ENCODE measurements at regions not wholly inside any gene's neighbourhood (a gene's known extent, or its start where the extent isn't known, plus 50 kb on each side); places are given as distances from the start of the nearest gene placed in this dataset.
A peak's percentile ranks its signal among the peaks of the same experiment; 100 is the strongest.

DNA sequence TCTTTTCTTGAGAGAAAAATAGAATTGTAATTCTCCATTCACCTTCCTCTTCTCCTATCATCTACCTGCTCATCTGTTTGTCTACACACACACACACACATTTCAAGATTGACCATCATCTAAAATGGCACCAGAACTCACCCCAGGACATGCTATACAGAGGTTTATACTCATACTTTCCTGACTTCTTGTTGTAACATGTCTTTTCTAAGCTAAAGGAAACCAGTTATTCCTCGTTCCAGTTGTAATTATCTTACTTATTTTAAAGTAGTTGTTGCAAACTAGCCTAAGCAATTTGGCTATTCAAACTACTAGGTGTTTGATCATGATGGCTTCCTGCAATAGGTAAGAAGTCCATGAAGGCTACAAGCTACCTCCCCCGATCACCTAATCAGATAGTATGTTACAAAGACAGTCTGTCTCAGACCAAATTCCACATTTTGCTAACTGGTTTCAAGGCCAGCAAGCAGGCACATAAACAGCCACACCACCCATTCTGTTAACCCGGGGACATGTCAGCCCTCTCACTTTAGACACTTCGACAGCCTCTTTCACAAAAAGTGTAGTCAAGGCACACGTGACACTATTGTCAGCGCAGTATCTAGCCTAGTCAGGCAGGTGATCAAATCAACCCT, 189.7 kb downstream of the SHQ1 start:
- H3K27me3 ChIP-seq (ENCODE audit: insufficient read depth, low read depth) = no peaks in the 10 kb centered on the region
- H3K4me1 ChIP-seq (replicated peaks; ENCODE audit: insufficient read depth) = peaks cover 14% of the 10 kb centered on the region
- H3K4me2 ChIP-seq = no peak overlapping the region
- no peaks in the 10 kb centered on the region for H4K20me1 ChIP-seq (ENCODE audit: insufficient read depth)
- no peak for DNase-seq
- ChIA-PET POLR2A (ENCODE audit: unreplicated experiment) (no interaction called here), CTCF (no interaction called here)
- H3K4me3 ChIP-seq = no peak overlapping the region
- H3K9me3 ChIP-seq (ENCODE audit: insufficient read depth, low read depth) = no peaks in the 10 kb centered on the region
- intact Hi-C loops (cut with micrococcal nuclease; ENCODE audit: unreplicated experiment) = no loop called here
- no peaks in the 10 kb centered on the region for H3K79me2 ChIP-seq (ENCODE audit: low read depth)
- H2AFZ ChIP-seq = no peak overlapping the region
- no TSS peak for BruUV-seq (replicated peaks)
- H3K36me3 ChIP-seq (ENCODE audit: low read depth) = no peaks in the 10 kb centered on the region
- peaks cover 13% of the 10 kb centered on the region for H3F3A ChIP-seq (ENCODE audit: insufficient read depth, low read depth)
- H3K27ac ChIP-seq = no peak overlapping the region
- H3K9me2 ChIP-seq (ENCODE audit: insufficient read depth) = no peaks in the 10 kb centered on the region
- TF ChIP-seq EZH2 (IDR thresholded peaks at IDR 0.05; ENCODE audit: low read depth) = no peak
- TF ChIP-seq, protein P1, sequence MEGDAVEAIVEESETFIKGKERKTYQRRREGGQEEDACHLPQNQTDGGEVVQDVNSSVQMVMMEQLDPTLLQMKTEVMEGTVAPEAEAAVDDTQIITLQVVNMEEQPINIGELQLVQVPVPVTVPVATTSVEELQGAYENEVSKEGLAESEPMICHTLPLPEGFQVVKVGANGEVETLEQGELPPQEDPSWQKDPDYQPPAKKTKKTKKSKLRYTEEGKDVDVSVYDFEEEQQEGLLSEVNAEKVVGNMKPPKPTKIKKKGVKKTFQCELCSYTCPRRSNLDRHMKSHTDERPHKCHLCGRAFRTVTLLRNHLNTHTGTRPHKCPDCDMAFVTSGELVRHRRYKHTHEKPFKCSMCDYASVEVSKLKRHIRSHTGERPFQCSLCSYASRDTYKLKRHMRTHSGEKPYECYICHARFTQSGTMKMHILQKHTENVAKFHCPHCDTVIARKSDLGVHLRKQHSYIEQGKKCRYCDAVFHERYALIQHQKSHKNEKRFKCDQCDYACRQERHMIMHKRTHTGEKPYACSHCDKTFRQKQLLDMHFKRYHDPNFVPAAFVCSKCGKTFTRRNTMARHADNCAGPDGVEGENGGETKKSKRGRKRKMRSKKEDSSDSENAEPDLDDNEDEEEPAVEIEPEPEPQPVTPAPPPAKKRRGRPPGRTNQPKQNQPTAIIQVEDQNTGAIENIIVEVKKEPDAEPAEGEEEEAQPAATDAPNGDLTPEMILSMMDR (conservative IDR thresholded peaks at IDR 0.05) = no peak

DNA sequence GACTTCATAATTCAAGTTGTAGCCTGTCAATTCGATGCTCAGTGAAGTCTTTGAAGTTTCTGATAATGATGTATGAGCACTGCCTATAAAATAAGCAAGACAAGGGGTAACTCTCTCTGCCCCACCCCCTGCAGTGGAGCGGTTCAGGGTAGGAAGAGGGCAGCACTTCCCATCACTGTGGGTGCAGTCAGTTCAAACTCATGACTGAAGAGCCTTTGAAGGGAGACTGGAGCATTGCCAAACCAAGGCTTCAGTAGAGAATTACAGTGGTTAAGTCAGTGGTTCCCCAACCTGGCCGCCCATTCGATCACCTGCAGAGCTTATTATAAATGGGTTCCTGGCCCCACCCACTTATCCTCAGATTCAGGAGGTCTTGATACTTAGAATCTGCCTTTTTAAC, 190.6 kb downstream of the SHQ1 start:
- Histone ChIP-seq H3K4me3 (no peak overlapping the region), H3K4me1 (replicated peaks; ENCODE audit: insufficient read depth) (peaks cover 14% of the 10 kb centered on the region), H3K36me3 (ENCODE audit: low read depth) (no peaks in the 10 kb centered on the region), H3K4me2 (no peak overlapping the region), H2AFZ (no peak overlapping the region), H3K27me3 (ENCODE audit: insufficient read depth, low read depth) (no peaks in the 10 kb centered on the region), H3K9me2 (ENCODE audit: insufficient read depth) (no peaks in the 10 kb centered on the region), H3F3A (ENCODE audit: insufficient read depth, low read depth) (peaks cover 13% of the 10 kb centered on the region), H4K20me1 (ENCODE audit: insufficient read depth) (no peaks in the 10 kb centered on the region), H3K79me2 (ENCODE audit: low read depth) (no peaks in the 10 kb centered on the region), H3K27ac (no peak overlapping the region), H3K9me3 (ENCODE audit: insufficient read depth, low read depth) (no peaks in the 10 kb centered on the region)
- no peak for TF ChIP-seq EZH2 (IDR thresholded peaks at IDR 0.05; ENCODE audit: low read depth)
- TF ChIP-seq, protein P1 (conservative IDR thresholded peaks at IDR 0.05) = no peak
- ChIA-PET POLR2A (ENCODE audit: unreplicated experiment) (no interaction called here), CTCF (no interaction called here)
- intact Hi-C loops (cut with micrococcal nuclease; ENCODE audit: unreplicated experiment) = no loop called here
- no TSS peak for BruUV-seq (replicated peaks)
- peak in 1 of 2 experiments; percentile 20 for DNase-seq

DNA sequence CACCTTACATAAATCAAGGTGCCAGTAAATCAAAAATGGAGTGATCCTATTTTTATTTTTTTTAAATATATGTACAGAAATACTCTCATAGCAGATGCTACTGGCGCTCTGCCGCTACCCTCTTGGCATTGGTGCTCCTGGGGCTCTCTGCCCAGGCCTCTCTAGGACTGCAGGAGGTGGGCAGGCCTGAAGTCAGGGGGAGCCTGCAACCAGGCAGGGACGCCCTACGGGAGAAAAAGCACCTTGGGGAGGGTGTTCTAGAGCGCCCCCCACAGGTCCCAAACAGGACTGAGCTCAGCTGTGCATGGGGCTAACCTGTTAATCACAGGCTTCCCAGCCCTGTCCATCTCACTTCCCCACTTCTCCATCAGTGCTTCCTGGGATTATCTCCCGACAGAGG, 192.5 kb downstream of the SHQ1 start:
- Histone ChIP-seq H3K79me2 (ENCODE audit: low read depth) (no peaks in the 10 kb centered on the region), H3K27ac (no peak overlapping the region), H2AFZ (no peak overlapping the region), H3K4me3 (no peak overlapping the region), H3K36me3 (ENCODE audit: low read depth) (no peaks in the 10 kb centered on the region), H4K20me1 (ENCODE audit: insufficient read depth) (no peaks in the 10 kb centered on the region), H3K4me2 (no peak overlapping the region), H3K9me2 (ENCODE audit: insufficient read depth) (no peaks in the 10 kb centered on the region), H3K27me3 (ENCODE audit: insufficient read depth, low read depth) (no peaks in the 10 kb centered on the region), H3K9me3 (ENCODE audit: insufficient read depth, low read depth) (no peaks in the 10 kb centered on the region), H3K4me1 (replicated peaks; ENCODE audit: insufficient read depth) (peaks cover 11% of the 10 kb centered on the region), H3F3A (ENCODE audit: insufficient read depth, low read depth) (peaks cover 7% of the 10 kb centered on the region)
- DNase-seq = no peak
- intact Hi-C loops (cut with micrococcal nuclease; ENCODE audit: unreplicated experiment) = no loop called here
- TF ChIP-seq, protein P1 (conservative IDR thresholded peaks at IDR 0.05) = no peak; the same call in 1 of the 2 replicates
- TF ChIP-seq EZH2 (IDR thresholded peaks at IDR 0.05; ENCODE audit: low read depth) = no peak
- BruUV-seq (replicated peaks) = no TSS peak
- POLR2A ChIA-PET (ENCODE audit: unreplicated experiment) = no interaction called here
- CTCF ChIA-PET = interaction anchor here (0.5 to 0.6 kb wide), 2 partner anchors 68 to 690 kb away, joined by 3 to 11 read pairs; no protein-coding TSS in a partner anchor
